ENCODE measurements at regions not wholly inside any gene's neighbourhood (a gene's known extent, or its start where the extent isn't known, plus 50 kb on each side); places are given as distances from the start of the nearest gene placed in this dataset.

DNA sequence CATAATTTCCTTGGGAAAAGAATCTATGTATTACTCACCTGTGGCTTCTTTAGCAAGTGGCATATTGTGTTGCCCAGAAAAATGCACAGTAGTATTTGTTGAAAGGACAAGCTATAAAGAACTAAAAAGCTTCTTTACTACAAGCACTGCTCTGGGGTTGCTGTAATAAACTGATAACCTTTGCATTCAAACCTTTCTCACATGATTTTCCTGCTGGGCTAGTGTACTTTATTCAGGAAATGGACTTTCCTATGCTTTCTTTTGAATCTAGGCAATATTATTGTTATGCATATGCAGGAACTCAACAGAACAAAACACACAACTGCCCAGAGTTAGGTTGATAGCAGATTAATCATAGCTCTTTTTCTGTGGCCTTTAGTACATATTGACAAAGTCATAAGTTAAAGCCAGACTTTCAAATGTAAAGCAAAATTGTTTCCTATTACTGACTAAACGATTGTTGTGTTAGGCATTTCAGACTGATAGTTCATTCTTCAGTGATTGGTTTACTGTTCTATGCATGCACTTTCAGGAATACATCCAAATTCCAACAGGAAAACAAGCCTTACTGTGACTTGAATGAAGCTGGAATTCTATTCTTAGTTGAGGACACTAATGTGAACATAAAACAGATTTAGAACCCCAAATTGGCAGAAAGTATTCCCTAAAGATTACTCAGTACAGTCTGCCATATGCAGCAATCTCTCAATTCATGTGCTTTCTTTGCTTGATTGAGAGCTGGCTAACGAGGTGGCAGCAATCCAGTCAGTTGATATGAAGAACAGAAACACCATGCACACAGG, 564.3 kb upstream of the NEGR1 start:
- H3K4me3 ChIP-seq = no peak overlapping the region
- H3K4me1 ChIP-seq = peaks cover 0 to 21% (median 18%) of the 10 kb centered on the region in 4 donors
- H3K27ac ChIP-seq = peak overlapping the region in 2 of 5 donors; percentile 45 to 56
- 17 to 28% (median 23%) methylated on average over 2 of the region's 2 CpGs for WGBS, 5 donors
- no peaks in the 10 kb centered on the region for H3K9me3 ChIP-seq
- intact Hi-C loops (cut with DNase I; ENCODE audit: low total_unique reads) = no loop called here
- H3K27me3 ChIP-seq = no peaks in the 10 kb centered on the region
- H3K36me3 ChIP-seq = no peaks in the 10 kb centered on the region
- DNase-seq = peak in 1 of 2 donors; percentile 40
- TF ChIP-seq POLR2AphosphoS5 (IDR thresholded peaks at IDR 0.05) (peak in 1 of 3 donors; percentile 12), EP300 (IDR thresholded peaks at IDR 0.05) (no peak)

DNA sequence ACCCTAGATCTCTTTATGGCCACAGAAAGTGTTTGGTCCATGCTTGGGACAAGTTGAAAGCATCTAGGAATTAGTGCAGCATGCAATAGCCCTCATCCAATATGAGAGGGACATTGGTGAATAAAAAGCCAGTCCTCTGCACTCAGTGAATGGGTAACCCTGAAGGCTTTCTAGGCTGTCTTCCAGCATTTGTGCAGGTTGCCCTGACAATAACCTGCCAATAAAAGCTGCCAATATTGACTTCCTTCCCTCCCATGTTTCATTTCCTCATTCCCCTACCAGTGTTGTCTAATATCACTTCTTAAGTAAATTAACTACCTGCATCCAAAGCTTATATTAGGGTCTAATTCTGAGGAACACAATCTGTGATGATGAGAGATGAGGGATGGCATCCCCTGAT, 563.6 kb upstream of the NEGR1 start:
- no peaks in the 10 kb centered on the region for H3K36me3 ChIP-seq
- no peak overlapping the region for H3K4me3 ChIP-seq
- TF ChIP-seq POLR2A (IDR thresholded peaks at IDR 0.05) (no peak), POLR2AphosphoS5 (IDR thresholded peaks at IDR 0.05) (no peak), EP300 (IDR thresholded peaks at IDR 0.05) (no peak)
- TF ChIP-seq, protein P1, sequence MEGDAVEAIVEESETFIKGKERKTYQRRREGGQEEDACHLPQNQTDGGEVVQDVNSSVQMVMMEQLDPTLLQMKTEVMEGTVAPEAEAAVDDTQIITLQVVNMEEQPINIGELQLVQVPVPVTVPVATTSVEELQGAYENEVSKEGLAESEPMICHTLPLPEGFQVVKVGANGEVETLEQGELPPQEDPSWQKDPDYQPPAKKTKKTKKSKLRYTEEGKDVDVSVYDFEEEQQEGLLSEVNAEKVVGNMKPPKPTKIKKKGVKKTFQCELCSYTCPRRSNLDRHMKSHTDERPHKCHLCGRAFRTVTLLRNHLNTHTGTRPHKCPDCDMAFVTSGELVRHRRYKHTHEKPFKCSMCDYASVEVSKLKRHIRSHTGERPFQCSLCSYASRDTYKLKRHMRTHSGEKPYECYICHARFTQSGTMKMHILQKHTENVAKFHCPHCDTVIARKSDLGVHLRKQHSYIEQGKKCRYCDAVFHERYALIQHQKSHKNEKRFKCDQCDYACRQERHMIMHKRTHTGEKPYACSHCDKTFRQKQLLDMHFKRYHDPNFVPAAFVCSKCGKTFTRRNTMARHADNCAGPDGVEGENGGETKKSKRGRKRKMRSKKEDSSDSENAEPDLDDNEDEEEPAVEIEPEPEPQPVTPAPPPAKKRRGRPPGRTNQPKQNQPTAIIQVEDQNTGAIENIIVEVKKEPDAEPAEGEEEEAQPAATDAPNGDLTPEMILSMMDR (IDR thresholded peaks at IDR 0.05) = no peak
- H3K27me3 ChIP-seq = no peaks in the 10 kb centered on the region
- peak overlapping the region in 2 of 5 donors; percentile 45 to 56 for H3K27ac ChIP-seq
- peak in 1 of 2 donors; percentile 4 for DNase-seq
- peaks cover 0 to 21% (median 18%) of the 10 kb centered on the region in 4 donors for H3K4me1 ChIP-seq
- H3K9me3 ChIP-seq = no peaks in the 10 kb centered on the region
- intact Hi-C loops (cut with DNase I; ENCODE audit: low total_unique reads) = no loop called here

DNA sequence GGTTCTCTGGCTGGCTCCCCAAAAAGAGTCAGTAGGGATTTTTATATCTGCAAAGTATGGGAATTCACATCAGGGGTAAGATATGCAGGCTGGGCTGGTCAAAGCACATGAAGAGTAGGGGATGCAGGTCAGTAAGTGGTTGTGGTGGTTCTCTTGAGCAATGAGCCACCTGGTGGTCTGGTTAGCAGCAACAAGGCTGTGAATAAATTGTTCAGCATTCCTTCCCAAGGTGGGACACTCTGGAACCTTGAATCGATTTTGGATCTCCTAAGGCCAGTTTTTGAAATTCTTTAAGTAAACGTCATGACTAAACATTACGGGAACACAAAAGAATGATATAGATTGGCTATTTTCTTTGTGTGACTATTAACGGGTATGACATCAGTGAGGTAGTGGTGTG, 563.0 kb upstream of the NEGR1 start:
- intact Hi-C loops (cut with DNase I; ENCODE audit: low total_unique reads) = no loop called here
- Histone ChIP-seq H3K36me3 (no peaks in the 10 kb centered on the region), H3K4me3 (no peak overlapping the region), H3K9me3 (no peaks in the 10 kb centered on the region), H3K4me1 (peaks cover 0 to 21% (median 18%) of the 10 kb centered on the region in 4 donors), H3K27me3 (no peaks in the 10 kb centered on the region), H3K27ac (peak overlapping the region in 1 of 5 donors; percentile 45)
- peak in 1 of 2 donors; percentile 20 for DNase-seq
- TF ChIP-seq, protein P1 (IDR thresholded peaks at IDR 0.05) = no peak
- no peak for TF ChIP-seq POLR2A (IDR thresholded peaks at IDR 0.05)
- no peak for TF ChIP-seq EP300 (IDR thresholded peaks at IDR 0.05)
- 33 to 69% (median 56%) methylated on average over 4 of the region's 4 CpGs for WGBS, 5 donors

DNA sequence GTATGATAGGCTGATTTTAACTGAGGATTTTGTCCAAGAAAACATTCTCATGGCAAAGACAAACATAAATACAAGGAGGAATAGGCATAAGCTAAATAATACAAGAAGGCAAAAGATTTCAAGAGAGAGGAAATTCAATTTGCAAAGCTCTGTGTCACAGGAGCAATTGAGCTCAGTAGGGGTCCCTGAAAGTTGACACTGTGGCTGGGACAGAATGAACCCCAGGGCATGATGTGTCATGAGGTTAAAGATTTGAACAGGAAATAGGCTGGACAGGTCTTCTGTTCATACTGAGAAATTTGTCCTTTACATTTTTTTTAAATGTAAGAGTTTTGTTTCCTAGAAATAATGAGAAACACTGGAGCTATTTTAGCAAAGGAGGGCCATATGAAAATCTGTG, 555.4 kb upstream of the NEGR1 start:
- Histone ChIP-seq H3K27ac (no peak overlapping the region), H3K4me1 (no peaks in the 10 kb centered on the region), H3K36me3 (no peaks in the 10 kb centered on the region), H3K4me3 (no peak overlapping the region), H3K9me3 (peaks cover 3 to 28% (median 12%) of the 10 kb centered on the region in 4 donors), H3K27me3 (no peaks in the 10 kb centered on the region)
- TF ChIP-seq POLR2A (IDR thresholded peaks at IDR 0.05) = no peak
- TF ChIP-seq EP300 (IDR thresholded peaks at IDR 0.05) = no peak
- TF ChIP-seq, protein P1 (IDR thresholded peaks at IDR 0.05) = no peak
- TF ChIP-seq POLR2AphosphoS5 (IDR thresholded peaks at IDR 0.05) = no peak
- intact Hi-C loops (cut with DNase I; ENCODE audit: low total_unique reads) = no loop called here
- no peak for DNase-seq
